Liver (tissue), 8 donors: ENCODE measurements at regions not wholly inside any gene's neighbourhood (a gene's known extent, or its start where the extent isn't known, plus 50 kb on each side); places are given as distances from the start of the nearest gene placed in this dataset.
A peak's percentile ranks its signal among the peaks of the same experiment; 100 is the strongest.

Source experiments
- DNase-seq: peaks from one replicate; pipeline ENCODE4 v3.0.0-alpha.2; 2017; ENCODE audit warnings: low spot score
- H3K27ac ChIP-seq, 2 donors: one replicate each; pipeline ENCODE4 v1.7.0; 2013; ENCODE audit warnings: inconsistent platforms in 2 of 2, low read length in 2 of 2, control low read depth in 1 of 2, low read depth in 1 of 2, mild to moderate bottlenecking in 1 of 2
- H3K27me3 ChIP-seq, 4 donors: one replicate each; pipeline versions ENCODE4 v1.6.1 to v1.7.0; 2013; ENCODE audit warnings: low read length in 3 of 4, inconsistent platforms in 1 of 4, mild to moderate bottlenecking in 1 of 4, moderate library complexity in 1 of 4; ENCODE audit not compliant: control insufficient read depth in 4 of 4, insufficient read depth in 4 of 4
- H3K36me3 ChIP-seq, 4 donors: one replicate each; pipeline versions ENCODE4 v1.6.1 to v1.7.0; 2013; ENCODE audit warnings: low read length in 3 of 4, mild to moderate bottlenecking in 3 of 4, low read depth in 1 of 4, moderate library complexity in 1 of 4; ENCODE audit not compliant: control insufficient read depth in 4 of 4, insufficient read depth in 3 of 4
- H3K4me1 ChIP-seq, 4 donors: one replicate each; pipeline versions ENCODE4 v1.6.1 to v1.7.0; 2013; ENCODE audit warnings: low read length in 3 of 4, mild to moderate bottlenecking in 3 of 4, moderate library complexity in 1 of 4; ENCODE audit not compliant: control insufficient read depth in 4 of 4, insufficient read depth in 4 of 4
- H3K4me3 ChIP-seq, 3 donors: one replicate each; pipeline versions ENCODE4 v1.6.1 to v1.7.0; 2013; ENCODE audit warnings: low read length in 3 of 3, control low read depth in 1 of 3, low read depth in 1 of 3, mild to moderate bottlenecking in 1 of 3
- H3K9ac ChIP-seq, 2 donors: one replicate each; pipeline ENCODE4 v1.7.0; 2013; ENCODE audit warnings: low read length in 2 of 2, mild to moderate bottlenecking in 2 of 2, moderate library complexity in 2 of 2, control low read depth in 1 of 2, low read depth in 1 of 2
- H3K9me3 ChIP-seq, 4 donors: one replicate each; pipeline versions ENCODE4 v1.6.1 to v1.7.0; 2013; ENCODE audit warnings: low read length in 3 of 4; ENCODE audit not compliant: control insufficient read depth in 4 of 4
- CTCF ChIP-seq: fragments of 150-350 bp; IDR thresholded peaks from 2 replicates; pipeline ENCODE4 v1.5.1; 2017; ENCODE audit warnings: improper control_type of control experiment, low read depth, low read length; ENCODE audit not compliant: missing input control
- FOXA2 ChIP-seq: IDR thresholded peaks from 2 replicates; pipeline ENCODE4 v1.6.1; 2016; ENCODE audit warnings: antibody characterized with exemption
- HNF4A ChIP-seq, 2 donors: conservative IDR thresholded peaks; 2 replicates each; pipeline ENCODE4 v1.6.1; 2016; ENCODE audit warnings: antibody characterized with exemption in 2 of 2, mild to moderate bottlenecking in 2 of 2
- HNF4G ChIP-seq: IDR thresholded peaks from 2 replicates; pipeline ENCODE4 v1.6.1; 2016; ENCODE audit warnings: antibody characterized with exemption
- JUND ChIP-seq, 2 donors: IDR thresholded peaks; 2 replicates each; pipeline ENCODE4 v1.6.1; 2016; ENCODE audit warnings: antibody characterized with exemption in 2 of 2
- MAX ChIP-seq: IDR thresholded peaks from 2 replicates; pipeline ENCODE4 v1.6.1; 2016; ENCODE audit warnings: antibody characterized with exemption
- NR2F2 ChIP-seq: IDR thresholded peaks from 2 replicates; pipeline ENCODE4 v1.6.1; 2016; ENCODE audit warnings: antibody characterized with exemption
- SP1 ChIP-seq: IDR thresholded peaks from 2 replicates; pipeline ENCODE4 v1.6.1; 2018; ENCODE audit warnings: antibody characterized with exemption, mild to moderate bottlenecking
- TAF1 ChIP-seq: conservative IDR thresholded peaks from 2 replicates; pipeline ENCODE4 v1.6.1; 2016; ENCODE audit warnings: antibody characterized with exemption, mild to moderate bottlenecking
- YY1 ChIP-seq: IDR thresholded peaks from 2 replicates; pipeline ENCODE4 v1.6.1; 2016; ENCODE audit warnings: antibody characterized with exemption, mild to moderate bottlenecking
- ZBTB33 ChIP-seq: IDR thresholded peaks from 2 replicates; pipeline ENCODE4 v1.6.1; 2016; ENCODE audit warnings: antibody characterized with exemption
- WGBS: extraction: QIAGEN DNeasy Blood & Tissue Kit; methylation state at CpG from one replicate; pipeline ENCODE4 v1.1.7; 2013; 5-methylcytosine and 5-hydroxymethylcytosine counted together
- TF ChIP-seq, protein P1 (sequence below): IDR thresholded peaks from 2 replicates; pipeline ENCODE4 v1.6.1; 2016; ENCODE audit warnings: antibody characterized with exemption
- TF ChIP-seq, protein P2 (sequence below): IDR thresholded peaks from 2 replicates; pipeline ENCODE4 v1.6.1; 2016; ENCODE audit warnings: antibody characterized with exemption, mild to moderate bottlenecking
- donor health status: healthy.
- donor health status: healthy.
- donor health status: healthy.
- donor health status: healthy.
- donor health status: healthy.

DNA sequence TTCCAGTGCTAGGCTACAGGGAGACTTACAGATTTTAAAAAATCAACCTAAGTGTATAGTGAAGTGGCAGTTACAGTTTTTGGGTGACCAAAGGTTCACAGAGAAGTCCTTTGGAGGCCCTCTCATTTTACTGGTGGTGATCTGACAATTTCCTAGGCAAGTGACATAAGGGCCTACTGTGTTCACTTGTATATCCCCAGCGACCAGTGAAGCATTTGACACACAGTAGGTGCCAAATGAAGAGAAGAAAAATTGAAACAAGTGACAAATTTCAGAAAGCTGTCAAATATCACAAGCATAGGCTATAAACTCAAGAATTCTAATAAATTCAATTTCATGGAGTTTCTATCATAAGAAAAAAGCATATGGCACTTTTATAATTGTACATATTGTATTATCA, 89.5 kb downstream of the RPL22L1 start:
- no peaks in the 10 kb centered on the region for H3K9me3 ChIP-seq
- peaks cover 0 to 24% (median 15%) of the 10 kb centered on the region in 4 donors for H3K4me1 ChIP-seq
- H3K36me3 ChIP-seq, result no peaks in the 10 kb centered on the region
- no peak overlapping the region for H3K4me3 ChIP-seq
- WGBS, result 67% methylated on average over 1 of the region's 1 CpG
- TF ChIP-seq CTCF (no peak), NR2F2 (no peak), HNF4G (no peak), SP1 (no peak), HNF4A (conservative IDR thresholded peaks at IDR 0.05) (no peak), JUND (IDR thresholded peaks at IDR 0.05) (no peak), TAF1 (no peak), ZBTB33 (no peak), MAX (no peak), FOXA2 (no peak), YY1 (no peak)
- H3K27ac ChIP-seq, result peak overlapping the region; percentile 56 to 68
- H3K27me3 ChIP-seq, result no peaks in the 10 kb centered on the region
- DNase-seq, result no peak
- H3K9ac ChIP-seq, result no peak overlapping the region

DNA sequence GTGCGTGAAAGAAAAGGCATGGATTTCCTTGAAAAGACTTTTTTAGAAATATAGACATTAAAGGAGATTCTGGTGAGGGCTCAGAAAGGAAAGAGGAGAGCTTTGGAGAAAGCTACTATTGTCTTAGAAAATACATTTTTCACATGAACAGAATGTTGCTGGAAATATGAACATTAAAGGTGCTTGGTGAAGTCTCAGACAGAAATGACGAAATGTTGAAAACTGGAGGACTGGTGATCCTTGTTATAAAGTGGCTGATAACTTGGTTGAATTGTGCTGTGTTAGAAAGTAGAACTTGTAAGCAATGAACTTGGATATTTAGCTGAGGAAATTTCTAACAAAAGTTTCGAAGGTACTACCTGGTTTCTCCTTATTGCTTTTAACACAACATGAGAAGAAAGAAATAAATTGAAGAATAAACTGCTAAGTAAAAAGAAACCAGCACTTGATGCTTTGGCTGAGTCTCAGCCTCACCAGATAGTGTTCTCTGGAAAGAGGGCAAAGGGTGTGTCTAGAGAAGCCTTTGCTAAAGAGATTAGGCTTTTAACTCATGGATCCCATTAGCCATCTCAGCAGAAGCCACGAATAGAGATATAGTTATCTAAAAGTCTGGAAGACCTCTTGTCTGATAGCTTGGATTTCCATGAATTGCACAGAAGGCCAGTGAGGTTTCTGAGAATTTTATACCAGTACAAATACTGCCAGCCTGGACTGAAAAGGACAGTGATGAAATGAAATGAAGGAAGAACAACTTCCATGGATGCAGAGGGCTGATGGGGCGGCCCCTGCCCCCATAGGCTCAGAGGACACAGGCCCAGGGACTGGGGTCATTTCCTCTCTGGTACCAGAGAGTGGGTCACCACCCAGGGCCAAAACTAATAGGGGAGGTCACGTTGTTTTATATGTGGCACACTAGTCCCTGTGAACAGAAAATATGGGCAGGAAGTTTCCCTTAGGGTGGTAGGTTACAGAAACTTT, 91.5 kb downstream of the RPL22L1 start:
- Histone ChIP-seq H3K9ac (no peak overlapping the region), H3K27ac (no peak overlapping the region), H3K4me1 (peaks cover 0 to 12% (median 8%) of the 10 kb centered on the region in 4 donors), H3K27me3 (no peaks in the 10 kb centered on the region), H3K36me3 (no peaks in the 10 kb centered on the region), H3K4me3 (no peak overlapping the region), H3K9me3 (no peaks in the 10 kb centered on the region)
- DNase-seq, result no peak
- TF ChIP-seq FOXA2 (no peak), MAX (no peak), TAF1 (no peak)
- TF ChIP-seq, protein P1, sequence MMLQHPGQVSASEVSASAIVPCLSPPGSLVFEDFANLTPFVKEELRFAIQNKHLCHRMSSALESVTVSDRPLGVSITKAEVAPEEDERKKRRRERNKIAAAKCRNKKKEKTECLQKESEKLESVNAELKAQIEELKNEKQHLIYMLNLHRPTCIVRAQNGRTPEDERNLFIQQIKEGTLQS, result no peak
- WGBS, result 82% methylated on average over 6 of the region's 6 CpGs

DNA sequence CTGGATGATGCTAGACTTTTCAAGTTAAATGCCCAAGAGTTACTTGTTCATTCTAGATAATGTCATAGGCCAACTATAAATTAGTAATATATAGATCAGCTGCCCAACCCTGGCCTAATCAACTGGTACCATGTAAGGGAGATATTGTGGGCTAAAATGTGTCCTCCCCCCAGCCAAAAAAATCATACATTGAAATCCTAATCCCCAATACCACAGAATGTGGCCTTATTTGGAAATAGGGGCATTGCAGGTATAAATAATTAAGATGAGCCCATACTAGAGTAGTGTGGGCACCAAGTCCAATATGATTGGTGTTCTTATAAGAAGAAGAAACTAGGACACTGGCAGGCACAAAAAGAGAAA, 92.5 kb downstream of the RPL22L1 start:
- H3K27me3 ChIP-seq, result no peaks in the 10 kb centered on the region
- no peaks in the 10 kb centered on the region for H3K36me3 ChIP-seq
- no peak overlapping the region for H3K9ac ChIP-seq
- no peak for DNase-seq
- H3K4me3 ChIP-seq, result no peak overlapping the region
- H3K9me3 ChIP-seq, result no peaks in the 10 kb centered on the region
- TF ChIP-seq NR2F2 (no peak), CTCF (no peak)
- TF ChIP-seq, protein P2, sequence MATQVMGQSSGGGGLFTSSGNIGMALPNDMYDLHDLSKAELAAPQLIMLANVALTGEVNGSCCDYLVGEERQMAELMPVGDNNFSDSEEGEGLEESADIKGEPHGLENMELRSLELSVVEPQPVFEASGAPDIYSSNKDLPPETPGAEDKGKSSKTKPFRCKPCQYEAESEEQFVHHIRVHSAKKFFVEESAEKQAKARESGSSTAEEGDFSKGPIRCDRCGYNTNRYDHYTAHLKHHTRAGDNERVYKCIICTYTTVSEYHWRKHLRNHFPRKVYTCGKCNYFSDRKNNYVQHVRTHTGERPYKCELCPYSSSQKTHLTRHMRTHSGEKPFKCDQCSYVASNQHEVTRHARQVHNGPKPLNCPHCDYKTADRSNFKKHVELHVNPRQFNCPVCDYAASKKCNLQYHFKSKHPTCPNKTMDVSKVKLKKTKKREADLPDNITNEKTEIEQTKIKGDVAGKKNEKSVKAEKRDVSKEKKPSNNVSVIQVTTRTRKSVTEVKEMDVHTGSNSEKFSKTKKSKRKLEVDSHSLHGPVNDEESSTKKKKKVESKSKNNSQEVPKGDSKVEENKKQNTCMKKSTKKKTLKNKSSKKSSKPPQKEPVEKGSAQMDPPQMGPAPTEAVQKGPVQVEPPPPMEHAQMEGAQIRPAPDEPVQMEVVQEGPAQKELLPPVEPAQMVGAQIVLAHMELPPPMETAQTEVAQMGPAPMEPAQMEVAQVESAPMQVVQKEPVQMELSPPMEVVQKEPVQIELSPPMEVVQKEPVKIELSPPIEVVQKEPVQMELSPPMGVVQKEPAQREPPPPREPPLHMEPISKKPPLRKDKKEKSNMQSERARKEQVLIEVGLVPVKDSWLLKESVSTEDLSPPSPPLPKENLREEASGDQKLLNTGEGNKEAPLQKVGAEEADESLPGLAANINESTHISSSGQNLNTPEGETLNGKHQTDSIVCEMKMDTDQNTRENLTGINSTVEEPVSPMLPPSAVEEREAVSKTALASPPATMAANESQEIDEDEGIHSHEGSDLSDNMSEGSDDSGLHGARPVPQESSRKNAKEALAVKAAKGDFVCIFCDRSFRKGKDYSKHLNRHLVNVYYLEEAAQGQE, result no peak
- H3K4me1 ChIP-seq, result peaks cover 0 to 12% (median 8%) of the 10 kb centered on the region in 4 donors
- H3K27ac ChIP-seq, result no peak overlapping the region
